NCI-H748 (cell line): ENCODE measurements at regions not wholly inside any gene's neighbourhood (a gene's known extent, or its start where the extent isn't known, plus 50 kb on each side); places are given as distances from the start of the nearest gene placed in this dataset.
A peak's percentile ranks its signal among the peaks of the same experiment; 100 is the strongest.

Experiments used
- DNase-seq: peaks from one replicate; lab custom pipeline; 2025; ENCODE audit not compliant: unreplicated experiment; lab: John Stamatoyannopoulos, UW

DNA sequence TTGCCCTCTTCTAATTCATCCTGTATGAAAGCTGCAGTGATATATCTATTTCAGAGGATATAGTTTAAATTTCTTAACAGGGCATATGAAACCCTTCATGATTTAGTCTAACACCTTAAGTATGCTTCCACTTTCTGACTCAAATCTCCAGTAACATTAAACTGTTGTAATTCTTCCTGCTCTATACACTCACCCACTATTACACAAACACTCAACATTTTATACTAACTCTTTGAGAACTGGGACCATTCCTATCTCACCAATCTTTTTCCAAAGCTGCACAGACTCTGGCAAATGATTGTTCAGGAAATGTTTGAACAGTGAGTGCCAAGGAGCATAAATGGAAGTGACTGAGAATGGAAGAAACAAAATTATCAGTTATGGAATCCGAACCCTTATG, 560.4 kb upstream of the DPPA4 start:
- DNase-seq, result no peak

DNA sequence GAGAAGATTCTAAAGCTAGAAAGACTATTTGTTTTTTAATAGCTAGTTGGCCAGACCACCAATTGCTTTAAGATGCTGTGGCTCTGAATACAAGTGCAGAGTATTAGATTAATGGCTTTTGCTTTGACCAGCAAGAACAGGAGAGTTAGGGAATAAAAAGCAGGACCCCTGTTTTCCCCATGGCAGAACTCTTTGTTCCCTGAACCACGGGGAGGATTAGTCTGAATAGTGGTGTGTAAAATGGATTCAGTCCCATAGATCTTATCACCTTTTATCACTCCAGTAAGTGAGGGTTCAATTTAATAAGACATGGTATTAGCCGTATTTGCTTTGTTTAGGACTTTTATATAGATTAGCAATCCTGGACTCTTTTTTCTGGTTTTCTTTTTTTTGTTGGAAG, 562.6 kb upstream of the DPPA4 start:
- DNase-seq, result peak; percentile 64

DNA sequence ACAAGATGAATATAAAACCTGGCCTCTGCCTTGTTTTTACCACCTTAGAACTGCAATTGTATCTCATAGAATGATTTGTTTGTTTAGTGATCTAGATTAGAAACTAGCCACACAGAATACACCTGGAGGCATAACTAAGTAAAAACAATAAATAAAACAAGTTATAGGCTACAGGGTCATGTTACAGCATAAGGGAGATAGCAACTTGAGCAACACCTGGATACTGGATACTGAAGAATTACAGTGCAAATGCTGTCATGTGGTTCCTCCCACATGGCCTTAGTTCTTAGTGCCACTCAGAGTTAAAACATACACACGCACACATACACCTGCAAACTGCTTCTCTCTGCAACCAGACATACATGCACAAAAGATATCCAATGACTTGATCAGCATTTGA, 563.4 kb upstream of the DPPA4 start:
- peak; percentile 94 for DNase-seq

DNA sequence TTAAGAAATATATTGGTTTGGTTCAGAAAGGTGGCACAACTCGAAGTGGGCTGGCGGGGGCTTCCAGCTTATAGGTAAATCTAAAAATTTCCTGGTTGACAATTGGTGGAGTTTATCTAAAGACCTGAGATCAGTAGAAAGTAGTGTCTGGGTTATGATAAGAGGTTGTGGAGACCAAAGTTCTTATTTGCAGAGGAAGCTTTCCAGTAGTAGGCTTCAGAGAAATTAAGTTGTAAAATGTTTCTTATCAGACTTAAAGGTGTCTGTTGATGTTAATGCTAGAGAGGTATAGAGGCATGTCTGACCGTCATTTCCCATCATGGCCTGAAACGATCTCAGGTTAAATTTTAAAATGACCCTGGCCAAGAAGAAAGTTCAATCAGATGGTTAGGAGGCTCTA, 565.2 kb upstream of the DPPA4 start:
- no peak for DNase-seq

- no peak for DNase-seq
These were observed 565.8 kb upstream of the DPPA4 start for GRCh38 chr3:109903100-109903499.

DNA sequence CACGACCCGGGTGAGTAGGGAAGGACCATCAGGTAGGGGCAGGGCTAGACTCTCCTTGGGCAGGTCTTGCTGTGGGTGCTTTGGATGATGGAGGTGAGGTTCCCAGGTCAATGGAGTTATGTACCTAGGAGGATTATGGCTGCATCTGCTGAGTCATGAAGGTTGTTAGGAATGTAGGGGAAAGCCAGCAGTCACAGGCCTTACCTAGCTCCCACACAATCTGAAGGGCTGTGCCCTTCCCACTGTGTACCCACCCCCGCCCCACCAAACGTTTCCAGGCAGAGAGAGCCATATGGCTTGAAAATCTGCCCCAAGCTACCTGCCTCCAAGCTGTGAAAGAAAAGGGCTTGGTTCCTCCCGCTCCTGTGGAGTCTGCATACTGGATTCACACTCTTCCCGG, 573.4 kb upstream of the DPPA4 start:
- no peak for DNase-seq

GRCh38 chr3:109918740-109919139, 581.4 kb upstream of the DPPA4 start:
- DNase-seq, result no peak

- no peak for DNase-seq
These were observed 583.4 kb upstream of the DPPA4 start for GRCh38 chr3:109920749-109921148.

DNA sequence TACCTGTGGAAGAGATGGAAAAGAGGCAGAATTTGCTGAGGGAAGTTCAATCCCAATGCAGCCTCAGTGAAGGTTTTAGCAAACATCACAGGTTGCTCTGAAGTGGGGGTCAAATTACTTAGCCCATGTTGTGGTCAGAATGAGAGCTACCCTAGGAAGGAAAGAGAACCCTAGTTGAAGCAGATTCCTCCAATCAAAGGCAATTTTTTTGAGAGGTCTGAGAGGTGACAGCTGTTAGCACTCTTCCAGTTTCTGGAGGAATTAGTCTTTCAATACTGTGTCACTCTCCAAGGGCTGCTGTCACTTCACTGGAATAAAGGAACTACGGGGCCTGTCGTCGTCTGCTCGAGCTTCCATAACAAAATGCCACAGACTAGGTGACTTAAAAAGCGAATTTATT, 584.2 kb upstream of the DPPA4 start:
- no peak for DNase-seq

DNA sequence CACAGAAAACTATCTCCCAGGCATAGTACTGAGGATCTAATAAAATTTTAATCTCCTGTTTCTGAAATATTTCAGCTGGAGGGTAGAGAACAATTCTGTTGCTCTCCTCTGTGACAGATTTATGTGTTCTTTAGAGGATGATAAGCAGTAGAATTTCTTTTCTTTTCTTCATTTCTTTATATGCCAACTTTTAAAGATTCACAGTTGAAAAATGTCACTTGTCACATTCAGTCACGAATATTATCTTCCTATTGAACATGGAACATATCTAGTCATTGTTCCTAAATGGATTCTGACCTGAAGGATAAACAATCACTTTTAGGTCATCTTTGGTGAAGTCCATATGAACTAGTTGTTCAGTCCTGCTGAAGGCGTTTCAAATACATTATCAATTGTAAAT, 585.5 kb upstream of the DPPA4 start:
- DNase-seq, result no peak

GRCh38 chr3:109923431-109923830, 586.1 kb upstream of the DPPA4 start:
- no peak for DNase-seq

- no peak for DNase-seq
These were observed 586.9 kb upstream of the DPPA4 start for GRCh38 chr3:109924196-109924595.

DNA sequence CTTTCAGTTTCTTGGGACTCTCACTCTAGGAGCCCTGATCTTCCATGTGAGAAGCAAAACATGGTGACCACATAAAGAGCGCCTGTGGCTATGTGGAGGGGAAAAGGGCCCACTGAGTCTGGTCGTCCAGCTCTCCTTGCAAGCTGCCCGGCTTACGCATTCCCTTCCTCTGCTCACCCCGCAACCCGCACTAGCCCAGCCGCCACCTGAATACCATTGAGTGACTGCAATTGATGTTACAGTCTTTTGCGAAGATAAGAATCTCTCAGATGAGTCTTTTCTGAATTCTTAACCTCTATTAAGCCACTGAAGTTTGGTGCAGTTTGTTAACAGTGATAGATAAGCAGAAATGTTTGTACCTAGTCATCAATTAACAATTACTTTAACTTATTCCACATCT, 589.0 kb upstream of the DPPA4 start:
- no peak for DNase-seq

GRCh38 chr3:109927161-109927560, 589.8 kb upstream of the DPPA4 start:
- no peak for DNase-seq

GRCh38 chr3:109927726-109928125, 590.4 kb upstream of the DPPA4 start:
- no peak for DNase-seq

DNA sequence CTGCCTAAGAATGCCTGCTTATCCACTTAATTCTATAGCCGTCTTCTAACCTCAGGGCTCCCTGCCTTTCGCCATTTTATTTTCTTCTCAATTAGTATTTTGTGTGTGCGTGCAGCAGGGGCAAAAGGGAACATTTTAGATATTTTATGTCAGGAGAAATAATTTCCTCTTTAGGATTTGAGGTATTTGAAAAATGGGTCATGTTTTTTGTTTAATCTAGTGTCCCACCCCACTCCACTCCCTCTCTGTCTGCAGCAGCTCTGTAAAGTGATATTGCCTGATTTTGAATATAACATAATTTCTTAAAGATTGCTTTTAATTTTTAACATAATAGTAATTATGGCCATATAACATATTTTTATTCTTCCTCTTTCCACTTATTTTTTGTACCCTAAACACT, 593.2 kb upstream of the DPPA4 start:
- no peak for DNase-seq

- DNase-seq, result no peak
These were observed 596.2 kb upstream of the DPPA4 start for GRCh38 chr3:109933576-109933975.

DNA sequence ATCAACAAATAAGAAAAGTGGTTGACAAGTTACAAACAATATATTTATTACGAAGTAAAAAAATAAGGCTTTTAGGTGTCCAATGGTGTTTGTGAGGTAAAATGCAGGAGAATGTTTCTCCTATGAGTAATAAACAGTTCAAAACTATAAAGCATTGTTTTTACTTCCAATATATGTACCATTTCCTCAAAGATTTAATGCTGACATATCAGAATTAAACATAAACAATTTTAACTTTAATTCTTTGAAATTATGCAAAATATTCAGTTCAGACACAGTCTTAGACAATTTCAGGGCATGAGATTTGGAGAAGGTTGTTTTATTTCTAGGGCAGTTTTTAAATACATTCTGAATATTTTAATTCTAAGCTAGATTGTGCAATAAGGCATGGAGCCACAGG, 602.5 kb upstream of the DPPA4 start:
- no peak for DNase-seq

GRCh38 chr3:109943181-109943580, 605.8 kb upstream of the DPPA4 start:
- no peak for DNase-seq

DNA sequence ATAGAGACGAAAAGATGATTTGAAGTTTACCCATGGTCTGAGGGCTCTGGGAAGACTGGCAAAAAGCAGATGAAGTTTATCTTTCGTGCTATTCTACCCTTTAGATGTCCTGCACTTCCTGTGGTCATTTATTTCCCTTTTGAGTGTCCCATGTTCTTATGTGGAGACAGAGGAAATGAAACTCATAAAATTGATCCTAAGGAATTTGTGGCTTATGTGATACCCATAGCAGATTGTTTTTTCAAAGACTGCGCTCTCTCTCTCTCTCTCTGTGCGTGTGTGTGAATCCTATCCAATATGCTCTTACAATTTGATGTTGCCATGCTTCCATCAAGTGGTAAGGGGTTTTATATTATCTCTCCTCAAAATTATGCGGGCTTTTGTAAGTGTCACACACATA, 607.5 kb upstream of the DPPA4 start:
- no peak for DNase-seq

DNA sequence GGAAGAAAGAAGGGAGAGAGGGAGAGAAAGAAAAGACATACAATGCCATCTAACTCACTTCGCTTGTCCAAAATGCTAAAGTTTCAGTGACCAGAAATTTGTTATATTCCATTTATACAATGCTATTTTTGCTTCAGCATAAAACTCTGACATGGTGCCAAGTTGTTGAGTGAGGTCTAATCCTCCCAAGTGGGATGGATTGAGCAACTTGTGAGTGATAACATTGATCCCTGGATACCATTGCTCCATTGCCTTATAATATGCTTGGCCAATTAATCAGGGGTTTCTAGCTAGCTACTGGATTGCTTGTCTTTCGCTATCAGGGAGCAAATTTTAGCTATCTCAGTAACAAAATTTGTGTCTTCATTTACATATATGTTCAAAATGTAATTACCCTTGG, 615.6 kb upstream of the DPPA4 start:
- no peak for DNase-seq

DNA sequence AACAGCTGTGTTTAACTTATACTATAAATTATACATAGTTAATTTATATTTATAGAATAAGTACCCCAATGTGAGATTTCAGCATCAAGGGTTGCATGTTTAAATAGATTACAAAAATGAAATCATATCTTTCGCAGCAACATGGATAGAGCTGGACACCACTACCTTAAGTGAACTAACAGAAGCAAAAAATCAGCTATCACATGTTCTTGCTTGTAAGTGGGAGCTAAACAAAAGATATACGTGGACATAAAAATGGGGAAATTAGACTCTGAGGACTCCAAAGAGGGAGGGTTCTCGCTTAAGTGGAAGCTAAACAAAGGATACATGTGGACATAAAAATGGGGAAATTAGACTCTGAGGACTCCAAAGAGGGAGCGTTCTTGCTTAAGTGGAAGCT, 626.5 kb upstream of the DPPA4 start:
- peak; percentile 97 for DNase-seq

DNA sequence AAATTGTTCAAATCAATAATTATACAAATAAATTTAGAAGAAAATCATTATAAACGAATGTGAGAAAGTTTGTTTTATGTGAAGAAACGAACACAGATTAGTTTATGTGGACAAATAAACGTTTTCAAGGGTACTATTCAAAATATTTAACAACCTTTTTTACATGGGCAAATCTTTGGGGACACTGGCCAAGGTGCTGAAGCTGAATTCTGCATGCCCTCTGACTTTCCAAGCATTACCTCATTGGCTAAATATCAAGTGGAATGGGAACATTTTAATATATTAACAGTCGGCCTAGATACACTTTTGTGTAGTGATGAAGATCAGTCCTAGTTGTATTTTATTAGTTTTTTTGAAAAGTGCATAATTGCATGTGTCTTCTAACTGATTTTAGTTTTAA, 636.4 kb upstream of the DPPA4 start:
- no peak for DNase-seq

DNA sequence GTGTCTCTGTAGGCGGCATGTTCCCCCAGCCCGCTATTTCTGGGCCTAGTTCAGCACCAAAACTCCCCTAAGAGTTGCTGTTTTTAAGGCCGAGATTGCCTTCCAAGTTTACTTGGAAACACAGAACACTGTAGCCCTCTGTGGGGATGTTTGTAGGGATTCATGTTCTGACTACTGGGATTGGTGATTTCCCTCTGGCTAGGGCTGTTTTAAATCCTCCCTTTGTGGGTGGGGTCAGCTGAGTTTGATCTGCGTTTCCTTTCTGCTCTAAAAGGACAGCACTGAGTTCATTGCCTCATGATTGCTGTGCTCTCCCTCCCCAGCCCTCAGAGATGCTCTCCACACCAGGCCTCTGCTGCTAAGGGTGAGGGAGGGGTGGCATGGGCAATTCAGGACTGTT, 640.6 kb upstream of the DPPA4 start:
- no peak for DNase-seq
